Keratinocyte (primary cell): ENCODE measurements at regions not wholly inside any gene's neighbourhood (a gene's known extent, or its start where the extent isn't known, plus 50 kb on each side); places are given as distances from the start of the nearest gene placed in this dataset.
"Not testable (repeated sequence)": the region's sequence is repeated elsewhere in the genome, so short reads cannot be mapped to it uniquely, and the experiment has no call there.

Experiments
- CTCF ChIP-seq, 3 experiments: IDR thresholded peaks in 1 of 3; conservative IDR thresholded peaks in 1 of 3; optimal IDR thresholded peaks in 1 of 3; 2 replicates in 2 of 3; 3 replicates in 1 of 3; pipeline versions ENCODE3 to v1.5.1; 2011; ENCODE audit warnings: low read length in 3 of 3, mild to moderate bottlenecking in 3 of 3, moderate library complexity in 2 of 3, control low read depth in 1 of 3, inconsistent platforms in 1 of 3; ENCODE audit not compliant: insufficient read depth in 2 of 3; ENCODE audit errors: extremely low read depth in 1 of 3
- EZH2 ChIP-seq: IDR thresholded peaks from one replicate; pipeline ENCODE4 v1.6.1; 2012; ENCODE audit warnings: inconsistent platforms, mild to moderate bottlenecking, low read length, moderate library complexity

GRCh38 chr15:22735067-22735466 is 51.4 kb upstream of the NIPA1 start:
- not testable (repeated sequence) for TF ChIP-seq CTCF (optimal IDR thresholded peaks at IDR 0.05 in 1 of 3, IDR thresholded peaks at IDR 0.05 in 1 of 3, conservative IDR thresholded peaks at IDR 0.05 in 1 of 3; ENCODE audit: extremely low read depth in 1 of 3, insufficient read depth in 2 of 3, low read length in 3 of 3); EZH2
